Right lobe of liver (tissue), 6 donors: ENCODE measurements at regions not wholly inside any gene's neighbourhood (a gene's known extent, or its start where the extent isn't known, plus 50 kb on each side); places are given as distances from the start of the nearest gene placed in this dataset.

Source experiments
- ATAC-seq, 4 donors: fragments of 200-7000 bp; cut with Tn5 transposase; one replicate each; pipeline ENCODE4 v1.9.1; 2020; ENCODE audit warnings: mild to moderate bottlenecking in 4 of 4, moderate library complexity in 4 of 4
- DNase-seq, 3 donors: peaks; one replicate each; pipeline ENCODE4 v3.0.0-alpha.2; 2020
- H3K27ac ChIP-seq, 3 donors: fragments of 200-600 bp; one replicate each; pipeline ENCODE4 v1.8.0; 2022
- H3K27me3 ChIP-seq, 2 donors: fragments of 200-600 bp; one replicate each; pipeline ENCODE4 v1.8.0; 2022
- H3K36me3 ChIP-seq, 4 donors: fragments of 200-600 bp; sonication (generic) in 1 of 4; one replicate each; pipeline versions ENCODE4 v1.5.1 to v1.8.0; 2017 to 2022; ENCODE audit warnings: control low read depth in 1 of 4
- H3K4me1 ChIP-seq, 4 donors: fragments of 200-600 bp; sonication (generic) in 1 of 4; one replicate each; pipeline versions ENCODE4 v1.5.1 to v1.8.0; 2017 to 2022; ENCODE audit warnings: control low read depth in 1 of 4
- H3K4me3 ChIP-seq, 3 donors: fragments of 200-600 bp; one replicate each; pipeline ENCODE4 v1.8.0; 2022
- H3K9me3 ChIP-seq, 4 donors: fragments of 200-600 bp; sonication (generic) in 1 of 4; one replicate each; pipeline versions ENCODE4 v1.5.1 to v1.8.0; 2017 to 2022; ENCODE audit warnings: control low read depth in 1 of 4
- POLR2A ChIP-seq: fragments of 450-650 bp; IDR thresholded peaks from one replicate; pipeline ENCODE4 v1.6.1; 2017; ENCODE audit warnings: antibody characterized with exemption, mild to moderate bottlenecking
- WGBS: methylation state at CpG from one replicate; pipeline ENCODE4 v1.1.6; 2018; ENCODE audit warnings: low coverage, low lambda C conversion rate; ENCODE audit not compliant: insufficient coverage; ENCODE audit errors: missing lambda C conversion rate; 5-methylcytosine and 5-hydroxymethylcytosine counted together
- intact Hi-C, 2 donors: fragments of 100-400 bp; cut with DNase I; formaldehyde crosslinking; loops; one replicate each; pipeline versions ENCODE4 v1.11.2 to v1.14.1; 2022
- TF ChIP-seq, protein P1 (sequence below), 4 donors: fragments of 200-600 bp in 3 of 4; fragments of 450-650 bp in 1 of 4; IDR thresholded peaks; one replicate each; pipeline versions ENCODE4 v1.5.1 to v1.8.0; 2016 to 2022; ENCODE audit warnings: antibody characterized with exemption in 4 of 4, mild to moderate bottlenecking in 2 of 4
- donor health status: DM: no; HTN: yes; CAD: no.
- donor health status: DM: no; HTN: no; CAD: no.
- donor health status: DM: no; HTN: no; CAD: no.
- donor health status: DM: no; HTN: yes; CAD: no.
- donor health status: DM: no; HTN: yes; CAD: no.

DNA sequence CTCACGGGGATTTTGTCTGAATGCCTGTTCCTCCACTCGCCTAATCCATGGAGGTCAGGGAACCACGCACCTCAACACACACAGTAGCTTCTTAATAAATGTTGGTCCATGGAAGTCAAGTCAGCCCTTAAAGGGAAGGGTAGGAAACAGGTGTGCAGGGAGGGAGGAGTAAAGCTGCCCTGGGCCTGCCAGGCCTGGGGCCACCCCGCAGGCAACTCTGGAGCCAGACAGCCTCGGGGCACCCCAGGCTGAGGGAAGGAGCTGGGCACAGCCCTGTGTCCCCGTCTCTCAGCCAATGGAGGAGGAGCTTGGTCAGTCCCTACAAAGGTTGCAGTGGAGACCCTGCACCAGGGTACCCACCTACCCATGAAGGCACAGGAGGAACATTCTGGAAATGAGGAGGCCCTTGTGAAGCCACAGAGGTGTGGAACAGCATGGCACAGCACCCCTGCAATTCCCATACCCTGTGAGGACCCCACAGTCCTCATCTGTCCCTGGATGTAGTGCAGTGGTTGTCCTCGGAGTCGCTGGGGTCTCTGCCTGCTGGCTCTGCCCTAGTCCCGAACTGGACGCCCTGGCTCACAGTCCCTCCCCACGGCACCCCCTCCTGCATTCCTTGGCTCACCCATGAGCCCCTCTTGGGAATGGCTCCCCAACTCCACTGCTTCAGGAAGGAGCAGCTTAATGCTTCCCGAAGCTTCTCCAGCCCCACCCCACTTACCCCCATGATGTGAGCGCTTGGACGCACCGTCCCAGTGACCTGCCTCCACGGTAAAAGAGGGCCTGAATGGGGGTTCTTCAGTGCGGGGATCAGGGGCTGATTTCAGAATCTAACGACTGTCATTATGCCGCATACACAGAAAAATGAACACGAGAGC is 79.2 kb upstream of the INSIG1 start:
- Histone ChIP-seq H3K27ac (no peak overlapping the region), H3K9me3 (no peaks in the 10 kb centered on the region), H3K27me3 (no peaks in the 10 kb centered on the region), H3K4me3 (no peak overlapping the region), H3K36me3 (no peaks in the 10 kb centered on the region), H3K4me1 (peaks cover 0 to 44% (median 14%) of the 10 kb centered on the region in 4 donors)
- ATAC-seq (no peak), DNase-seq (peak in 1 of 3 donors; percentile 29)
- TF ChIP-seq, protein P1, sequence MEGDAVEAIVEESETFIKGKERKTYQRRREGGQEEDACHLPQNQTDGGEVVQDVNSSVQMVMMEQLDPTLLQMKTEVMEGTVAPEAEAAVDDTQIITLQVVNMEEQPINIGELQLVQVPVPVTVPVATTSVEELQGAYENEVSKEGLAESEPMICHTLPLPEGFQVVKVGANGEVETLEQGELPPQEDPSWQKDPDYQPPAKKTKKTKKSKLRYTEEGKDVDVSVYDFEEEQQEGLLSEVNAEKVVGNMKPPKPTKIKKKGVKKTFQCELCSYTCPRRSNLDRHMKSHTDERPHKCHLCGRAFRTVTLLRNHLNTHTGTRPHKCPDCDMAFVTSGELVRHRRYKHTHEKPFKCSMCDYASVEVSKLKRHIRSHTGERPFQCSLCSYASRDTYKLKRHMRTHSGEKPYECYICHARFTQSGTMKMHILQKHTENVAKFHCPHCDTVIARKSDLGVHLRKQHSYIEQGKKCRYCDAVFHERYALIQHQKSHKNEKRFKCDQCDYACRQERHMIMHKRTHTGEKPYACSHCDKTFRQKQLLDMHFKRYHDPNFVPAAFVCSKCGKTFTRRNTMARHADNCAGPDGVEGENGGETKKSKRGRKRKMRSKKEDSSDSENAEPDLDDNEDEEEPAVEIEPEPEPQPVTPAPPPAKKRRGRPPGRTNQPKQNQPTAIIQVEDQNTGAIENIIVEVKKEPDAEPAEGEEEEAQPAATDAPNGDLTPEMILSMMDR (IDR thresholded peaks at IDR 0.05) = no peak
- TF ChIP-seq POLR2A = no peak
- WGBS = 87% methylated on average over 9 of the region's 20 CpGs
- intact Hi-C loops = no loop called here

DNA sequence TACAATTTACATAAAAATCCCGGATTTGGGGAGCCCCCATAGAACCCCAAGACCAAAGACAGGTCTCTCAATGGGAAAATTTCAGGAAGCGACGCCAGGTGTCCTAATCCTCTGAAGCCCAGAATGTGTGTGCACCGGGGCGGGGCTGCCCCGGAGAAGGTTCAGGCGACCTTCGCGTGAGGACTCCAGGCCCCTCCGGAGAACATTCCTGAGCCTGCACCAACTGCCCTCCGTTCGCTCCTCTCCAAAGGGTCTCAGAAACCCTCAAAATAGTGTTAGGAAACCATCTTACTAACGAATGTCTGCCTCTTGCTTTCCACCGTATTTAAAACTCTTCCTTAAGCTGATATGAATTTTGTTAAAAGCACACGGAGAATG is 78.5 kb upstream of the INSIG1 start:
- 88% methylated on average over 10 of the region's 15 CpGs for WGBS
- Histone ChIP-seq H3K27me3 (no peaks in the 10 kb centered on the region), H3K9me3 (no peaks in the 10 kb centered on the region), H3K27ac (peak overlapping the region in 1 of 3 donors; percentile 76), H3K36me3 (no peaks in the 10 kb centered on the region), H3K4me3 (no peak overlapping the region), H3K4me1 (peaks cover 0 to 49% (median 17%) of the 10 kb centered on the region in 4 donors)
- DNase-seq (no peak), ATAC-seq (no peak)
- intact Hi-C loops = no loop called here
- TF ChIP-seq, protein P1 (IDR thresholded peaks at IDR 0.05) = no peak
- TF ChIP-seq POLR2A = no peak

- ATAC-seq = peak; percentile 85 to 87 (median 86)
- 34% methylated on average over 3 of the region's 18 CpGs for WGBS
- H3K27ac ChIP-seq = peak overlapping the region in 2 of 3 donors; percentile 76 to 87
These were observed 77.5 kb upstream of the INSIG1 start for GRCh38 chr7:155219947-155220769.

DNA sequence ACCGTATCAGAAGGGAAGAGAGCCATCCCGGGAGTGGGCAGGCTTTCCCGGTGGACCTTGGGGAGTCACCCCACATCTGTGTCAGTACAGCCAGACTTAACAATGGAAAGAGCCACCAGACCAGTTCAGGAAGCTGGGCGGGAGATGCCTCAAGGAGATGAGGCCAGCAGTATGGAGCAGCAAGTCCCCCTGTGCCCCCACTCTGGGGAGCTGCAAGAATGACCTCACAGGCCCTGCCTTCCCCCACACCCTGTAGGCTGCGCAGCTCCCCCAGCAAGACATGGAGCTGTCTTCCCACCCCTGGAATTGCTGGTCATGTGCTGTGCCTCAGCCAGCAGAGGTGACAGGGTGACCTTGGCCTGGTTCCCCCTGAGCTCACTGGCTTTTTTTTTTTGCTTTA is 76.8 kb upstream of the INSIG1 start:
- DNase-seq = peak in 1 of 3 donors; percentile 42
- Histone ChIP-seq H3K36me3 (no peaks in the 10 kb centered on the region), H3K9me3 (no peaks in the 10 kb centered on the region), H3K4me1 (peaks cover 0 to 52% (median 20%) of the 10 kb centered on the region in 4 donors), H3K27me3 (no peaks in the 10 kb centered on the region), H3K4me3 (no peak overlapping the region), H3K27ac (peak overlapping the region; percentile 22 to 87 (median 76))
- TF ChIP-seq, protein P1 (IDR thresholded peaks at IDR 0.05) = no peak
- no peak for TF ChIP-seq POLR2A
- WGBS = 50% methylated on average over 1 of the region's 5 CpGs
- ATAC-seq = peak in 1 of 4 donors; percentile 1
- intact Hi-C loops = no loop called here

More at GRCh38 chr7:155219947-155220769, 77.5 kb upstream of the INSIG1 start:
- Histone ChIP-seq H3K9me3 (no peaks in the 10 kb centered on the region), H3K4me1 (peaks cover 0 to 55% (median 20%) of the 10 kb centered on the region in 4 donors), H3K27me3 (no peaks in the 10 kb centered on the region), H3K4me3 (no peak overlapping the region), H3K36me3 (no peaks in the 10 kb centered on the region)
- intact Hi-C loops = no loop called here
- no peak for TF ChIP-seq POLR2A
- TF ChIP-seq, protein P1 (IDR thresholded peaks at IDR 0.05) = no peak
- peak; percentile 82 to 89 (median 88) for DNase-seq
